ENCODE measurements at regions not wholly inside any gene's neighbourhood (a gene's known extent, or its start where the extent isn't known, plus 50 kb on each side); places are given as distances from the start of the nearest gene placed in this dataset.

GRCh38 chr5:57695179-57695578 is 212.6 kb upstream of the ACTBL2 start:
- no peak for DNase-seq
- H3K27ac ChIP-seq (ENCODE audit: low read depth, low read length), result no peak overlapping the region
- H3K79me1 ChIP-seq (ENCODE audit: low read length), result no peaks in the 10 kb centered on the region
- no peak overlapping the region for H3K9ac ChIP-seq (ENCODE audit: low read length)
- H3K27me3 ChIP-seq (ENCODE audit: insufficient read depth, low read length, poor library complexity), result no peaks in the 10 kb centered on the region
- H3K79me2 ChIP-seq (ENCODE audit: control insufficient read depth, insufficient read depth, low read length), result no peaks in the 10 kb centered on the region
- H3K56ac ChIP-seq (ENCODE audit: low read length), result no peak overlapping the region
- no peak overlapping the region for H2BK5ac ChIP-seq (ENCODE audit: low read length)
- H2BK120ac ChIP-seq (ENCODE audit: low read depth, low read length), result no peak overlapping the region
- no peak overlapping the region for H3K4ac ChIP-seq (ENCODE audit: low read depth, low read length)
- peaks cover 7% of the 10 kb centered on the region for H3K4me1 ChIP-seq (ENCODE audit: control insufficient read depth, low read depth, low read length)
- H3K36me3 ChIP-seq (ENCODE audit: control insufficient read depth, insufficient read depth, low read length), result no peaks in the 10 kb centered on the region
- no peak overlapping the region for H2AK5ac ChIP-seq (ENCODE audit: low read length)
- H3K4me3 ChIP-seq (ENCODE audit: low read length), result no peak overlapping the region
- H3K4me2 ChIP-seq (ENCODE audit: low read length), result no peak overlapping the region
- no peak overlapping the region for H3K18ac ChIP-seq (ENCODE audit: low read length)
- H3K23ac ChIP-seq (ENCODE audit: low read length), result no peak overlapping the region
- no peak overlapping the region for H2BK15ac ChIP-seq (replicated peaks; ENCODE audit: low read depth)
- no peak overlapping the region for H4K5ac ChIP-seq (ENCODE audit: low read length)
- no peak overlapping the region for H4K8ac ChIP-seq (ENCODE audit: low read depth, low read length)
- WGBS (ENCODE audit: extremely low coverage, insufficient coverage, low lambda C conversion rate), result no CpG with 5 or more reads among the region's 5 CpGs

DNA sequence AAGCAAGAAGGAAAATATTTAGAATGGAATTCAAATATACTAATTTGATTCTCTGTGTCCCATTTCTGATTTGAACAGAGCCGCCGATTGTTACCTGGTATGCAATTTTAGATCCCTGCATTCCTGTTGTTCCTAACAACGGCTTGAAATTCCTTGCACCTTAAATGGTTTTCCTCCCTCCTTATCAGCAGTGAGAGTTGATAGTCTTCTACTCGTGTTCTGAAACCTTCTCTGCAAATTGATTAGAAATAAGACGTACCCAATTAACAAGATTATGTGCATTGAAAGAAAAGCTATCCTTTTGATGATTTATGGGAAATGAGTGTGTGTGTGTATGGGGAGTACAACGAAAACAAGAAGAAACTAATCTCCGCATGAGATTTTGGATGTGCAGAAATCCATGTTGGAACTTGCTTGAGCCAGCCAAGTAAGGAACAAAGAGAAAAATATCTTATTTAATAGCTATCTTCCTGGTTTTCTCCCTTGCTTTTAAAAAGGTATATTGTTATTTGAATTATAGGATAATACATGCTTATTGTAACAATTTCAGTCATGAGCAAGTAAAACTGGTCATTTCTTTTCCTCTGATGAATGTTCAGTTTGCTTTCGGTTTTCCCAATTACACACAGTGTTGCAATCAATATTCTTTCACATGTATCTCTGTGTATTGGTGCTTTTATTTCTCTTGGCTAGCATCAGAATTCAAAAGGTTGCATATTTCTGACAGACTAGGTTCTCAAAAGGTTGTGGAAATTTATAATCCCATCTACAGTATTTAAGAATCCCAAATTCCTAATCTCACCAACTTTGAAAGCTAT is 211.1 kb upstream of the ACTBL2 start:
- Histone ChIP-seq H3K79me2 (ENCODE audit: control insufficient read depth, insufficient read depth, low read length) (no peaks in the 10 kb centered on the region), H3K4me1 (ENCODE audit: control insufficient read depth, low read depth, low read length) (peaks cover 7% of the 10 kb centered on the region), H2BK5ac (ENCODE audit: low read length) (no peak overlapping the region), H3K4me2 (ENCODE audit: low read length) (no peak overlapping the region), H3K27ac (ENCODE audit: low read depth, low read length) (no peak overlapping the region), H3K23ac (ENCODE audit: low read length) (no peak overlapping the region), H2AK5ac (ENCODE audit: low read length) (no peak overlapping the region), H4K8ac (ENCODE audit: low read depth, low read length) (no peak overlapping the region), H3K27me3 (ENCODE audit: insufficient read depth, low read length, poor library complexity) (no peaks in the 10 kb centered on the region), H2BK15ac (replicated peaks; ENCODE audit: low read depth) (no peak overlapping the region), H3K79me1 (ENCODE audit: low read length) (no peaks in the 10 kb centered on the region), H3K18ac (ENCODE audit: low read length) (no peak overlapping the region), H3K9ac (ENCODE audit: low read length) (no peak overlapping the region), H4K5ac (ENCODE audit: low read length) (no peak overlapping the region), H2BK120ac (ENCODE audit: low read depth, low read length) (no peak overlapping the region), H3K56ac (ENCODE audit: low read length) (no peak overlapping the region), H3K36me3 (ENCODE audit: control insufficient read depth, insufficient read depth, low read length) (no peaks in the 10 kb centered on the region), H3K4me3 (ENCODE audit: low read length) (no peak overlapping the region), H3K4ac (ENCODE audit: low read depth, low read length) (no peak overlapping the region)
- no CpG with 5 or more reads among the region's 8 CpGs for WGBS (ENCODE audit: extremely low coverage, insufficient coverage, low lambda C conversion rate)
- DNase-seq, result peak; percentile 71

- WGBS (ENCODE audit: extremely low coverage, insufficient coverage, low lambda C conversion rate), result no CpG with 5 or more reads among the region's 6 CpGs
- Histone ChIP-seq H3K4ac (ENCODE audit: low read depth, low read length) (no peak overlapping the region), H3K27me3 (ENCODE audit: insufficient read depth, low read length, poor library complexity) (no peaks in the 10 kb centered on the region), H3K4me3 (ENCODE audit: low read length) (no peak overlapping the region), H2BK120ac (ENCODE audit: low read depth, low read length) (no peak overlapping the region), H3K56ac (ENCODE audit: low read length) (no peak overlapping the region), H3K23ac (ENCODE audit: low read length) (no peak overlapping the region), H4K8ac (ENCODE audit: low read depth, low read length) (no peak overlapping the region), H4K5ac (ENCODE audit: low read length) (no peak overlapping the region), H3K18ac (ENCODE audit: low read length) (peak overlapping the region; percentile 56), H2AK5ac (ENCODE audit: low read length) (no peak overlapping the region), H3K9ac (ENCODE audit: low read length) (no peak overlapping the region), H2BK5ac (ENCODE audit: low read length) (no peak overlapping the region), H3K4me2 (ENCODE audit: low read length) (no peak overlapping the region), H3K79me2 (ENCODE audit: control insufficient read depth, insufficient read depth, low read length) (no peaks in the 10 kb centered on the region), H2BK15ac (replicated peaks; ENCODE audit: low read depth) (peak overlapping the region; percentile 78), H3K36me3 (ENCODE audit: control insufficient read depth, insufficient read depth, low read length) (no peaks in the 10 kb centered on the region), H3K79me1 (ENCODE audit: low read length) (no peaks in the 10 kb centered on the region), H3K27ac (ENCODE audit: low read depth, low read length) (no peak overlapping the region), H3K4me1 (ENCODE audit: control insufficient read depth, low read depth, low read length) (peaks cover 7% of the 10 kb centered on the region)
- DNase-seq, result peak; percentile 96
Measured at GRCh38 chr5:57692582-57693487, 210.2 kb upstream of the ACTBL2 start.

DNA sequence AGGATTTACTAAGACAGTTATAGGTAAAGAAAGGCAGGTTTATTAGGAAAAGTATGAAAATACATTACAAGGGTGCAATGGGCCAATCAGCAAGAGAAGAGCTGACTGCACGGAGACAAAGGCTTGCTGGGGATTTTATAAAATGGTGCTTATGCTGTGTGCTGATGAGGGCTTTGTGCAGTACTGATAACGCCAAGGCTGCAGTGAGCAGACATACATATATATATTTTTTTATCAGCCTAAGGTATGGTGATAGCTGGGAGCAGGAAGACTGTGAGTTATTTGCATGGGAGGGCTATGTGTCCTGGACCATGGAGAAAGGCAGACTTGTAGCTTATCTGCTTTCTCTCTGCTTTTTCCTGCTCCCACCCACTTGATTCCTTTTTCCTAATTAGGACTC is 208.1 kb upstream of the ACTBL2 start:
- H3K27ac ChIP-seq (ENCODE audit: low read depth, low read length), result no peak overlapping the region
- DNase-seq, result no peak

GRCh38 chr5:57687596-57687995 is 205.0 kb upstream of the ACTBL2 start:
- Histone ChIP-seq H4K5ac (ENCODE audit: low read length) (no peak overlapping the region), H3K56ac (ENCODE audit: low read length) (no peak overlapping the region), H3K79me1 (ENCODE audit: low read length) (no peaks in the 10 kb centered on the region), H3K27me3 (ENCODE audit: insufficient read depth, low read length, poor library complexity) (no peaks in the 10 kb centered on the region), H4K8ac (ENCODE audit: low read depth, low read length) (no peak overlapping the region), H3K23ac (ENCODE audit: low read length) (no peak overlapping the region), H3K4me1 (ENCODE audit: control insufficient read depth, low read depth, low read length) (peaks cover 1% of the 10 kb centered on the region), H3K4ac (ENCODE audit: low read depth, low read length) (no peak overlapping the region), H3K4me3 (ENCODE audit: low read length) (no peak overlapping the region), H3K4me2 (ENCODE audit: low read length) (no peak overlapping the region), H3K79me2 (ENCODE audit: control insufficient read depth, insufficient read depth, low read length) (no peaks in the 10 kb centered on the region), H2BK15ac (replicated peaks; ENCODE audit: low read depth) (no peak overlapping the region), H3K9ac (ENCODE audit: low read length) (no peak overlapping the region), H2BK5ac (ENCODE audit: low read length) (no peak overlapping the region), H3K27ac (ENCODE audit: low read depth, low read length) (no peak overlapping the region), H3K18ac (ENCODE audit: low read length) (no peak overlapping the region), H2BK120ac (ENCODE audit: low read depth, low read length) (no peak overlapping the region), H3K36me3 (ENCODE audit: control insufficient read depth, insufficient read depth, low read length) (no peaks in the 10 kb centered on the region), H2AK5ac (ENCODE audit: low read length) (no peak overlapping the region)
- DNase-seq, result no peak
- no CpG with 5 or more reads among the region's 3 CpGs for whole genome bisulfite sequencing (ENCODE audit: extremely low coverage, insufficient coverage, low lambda C conversion rate)

More for the DNA sequence above, 208.1 kb upstream of the ACTBL2 start:
- no peak overlapping the region for H2BK120ac ChIP-seq (ENCODE audit: low read depth, low read length)
- no peak overlapping the region for H3K4ac ChIP-seq (ENCODE audit: low read depth, low read length)
- no peaks in the 10 kb centered on the region for H3K79me1 ChIP-seq (ENCODE audit: low read length)
- WGBS (ENCODE audit: extremely low coverage, insufficient coverage, low lambda C conversion rate), result no CpG with 5 or more reads among the region's 2 CpGs
- H2BK15ac ChIP-seq (replicated peaks; ENCODE audit: low read depth), result no peak overlapping the region
- no peaks in the 10 kb centered on the region for H3K36me3 ChIP-seq (ENCODE audit: control insufficient read depth, insufficient read depth, low read length)
- H3K9ac ChIP-seq (ENCODE audit: low read length), result no peak overlapping the region
- H3K23ac ChIP-seq (ENCODE audit: low read length), result no peak overlapping the region
- H2AK5ac ChIP-seq (ENCODE audit: low read length), result no peak overlapping the region
- H3K79me2 ChIP-seq (ENCODE audit: control insufficient read depth, insufficient read depth, low read length), result no peaks in the 10 kb centered on the region
- no peak overlapping the region for H4K5ac ChIP-seq (ENCODE audit: low read length)
- peaks cover 7% of the 10 kb centered on the region for H3K4me1 ChIP-seq (ENCODE audit: control insufficient read depth, low read depth, low read length)
- H2BK5ac ChIP-seq (ENCODE audit: low read length), result no peak overlapping the region
- H3K4me2 ChIP-seq (ENCODE audit: low read length), result no peak overlapping the region
- H4K8ac ChIP-seq (ENCODE audit: low read depth, low read length), result peak overlapping the region; percentile 13
- H3K4me3 ChIP-seq (ENCODE audit: low read length), result no peak overlapping the region
- no peak overlapping the region for H3K18ac ChIP-seq (ENCODE audit: low read length)
- no peak overlapping the region for H3K56ac ChIP-seq (ENCODE audit: low read length)
- no peaks in the 10 kb centered on the region for H3K27me3 ChIP-seq (ENCODE audit: insufficient read depth, low read length, poor library complexity)
